SKM-1 (cell line): ENCODE measurements at regions not wholly inside any gene's neighbourhood (a gene's known extent, or its start where the extent isn't known, plus 50 kb on each side); places are given as distances from the start of the nearest gene placed in this dataset.

Experiments used
- DNase-seq: peaks from one replicate; lab custom pipeline; 2025; ENCODE audit not compliant: unreplicated experiment; lab: John Stamatoyannopoulos, UW

DNA sequence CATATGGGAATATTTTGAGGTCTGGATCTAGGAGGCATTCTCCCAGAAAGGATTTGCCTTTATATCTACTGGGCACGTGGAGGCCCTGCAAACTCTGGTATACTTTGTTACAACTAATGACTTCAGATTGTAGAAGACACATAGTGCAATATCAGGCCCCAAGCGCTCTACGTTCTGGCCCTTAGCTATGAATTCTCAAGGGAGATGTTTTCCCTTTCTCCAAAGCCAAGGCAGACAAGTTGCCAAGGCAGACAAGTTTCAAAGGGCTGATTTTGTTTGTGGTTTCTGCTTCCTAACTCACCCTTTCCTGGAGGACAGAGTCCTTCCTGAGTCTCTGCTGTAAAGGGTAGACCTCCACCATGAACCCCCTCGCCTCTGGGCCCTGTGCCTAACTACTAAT, 99.4 kb upstream of the CTTNBP2 start:
- DNase-seq: no peak

GRCh38 chr7:117973975-117974374, 100.7 kb upstream of the CTTNBP2 start:
- no peak for DNase-seq

GRCh38 chr7:117974891-117975290, 101.7 kb upstream of the CTTNBP2 start:
- DNase-seq: no peak

DNA sequence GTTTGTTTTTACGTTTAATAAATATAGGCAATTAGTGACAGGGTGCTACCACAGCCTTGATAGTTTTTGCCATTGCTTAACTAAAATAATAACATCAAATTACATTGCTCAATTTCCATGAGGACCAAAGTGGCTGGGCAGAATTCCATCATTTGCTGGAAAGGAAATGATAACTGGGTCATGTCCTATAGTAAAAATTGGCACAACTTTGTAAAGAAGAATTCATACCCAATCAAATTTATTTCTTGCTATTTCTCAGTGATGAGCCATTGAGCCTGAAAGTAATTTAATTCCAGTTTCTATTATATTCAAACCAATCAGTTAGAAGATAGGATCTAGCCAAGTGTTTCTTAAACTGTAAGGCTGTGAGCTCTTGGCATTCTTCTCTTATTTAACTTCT, 102.2 kb upstream of the CTTNBP2 start:
- DNase-seq: no peak

DNA sequence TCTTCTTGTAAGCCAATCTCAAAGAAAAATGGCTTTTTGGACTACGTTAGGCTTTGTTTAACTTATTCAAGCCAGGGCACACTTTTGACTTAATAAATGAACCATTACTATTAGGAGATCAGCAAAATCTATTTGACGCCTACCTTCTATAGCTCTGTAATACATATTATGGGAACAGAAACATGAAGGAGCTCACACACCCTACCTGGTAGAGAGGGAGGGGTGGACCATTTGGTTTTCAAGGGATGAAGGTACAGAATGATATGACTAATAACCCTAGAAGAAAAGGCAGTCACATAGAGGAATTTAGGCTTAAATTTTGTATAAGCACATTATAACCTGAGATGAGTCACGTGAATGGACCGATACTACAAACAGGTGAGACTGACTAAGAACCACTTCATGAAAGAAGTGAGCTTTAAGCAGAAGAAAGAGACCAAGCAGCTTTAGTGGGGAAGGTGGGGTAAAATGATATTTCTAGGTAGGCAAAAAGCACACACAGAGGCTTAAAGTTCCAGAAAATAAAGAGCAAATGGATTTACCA, 106.8 kb upstream of the CTTNBP2 start:
- no peak for DNase-seq

DNA sequence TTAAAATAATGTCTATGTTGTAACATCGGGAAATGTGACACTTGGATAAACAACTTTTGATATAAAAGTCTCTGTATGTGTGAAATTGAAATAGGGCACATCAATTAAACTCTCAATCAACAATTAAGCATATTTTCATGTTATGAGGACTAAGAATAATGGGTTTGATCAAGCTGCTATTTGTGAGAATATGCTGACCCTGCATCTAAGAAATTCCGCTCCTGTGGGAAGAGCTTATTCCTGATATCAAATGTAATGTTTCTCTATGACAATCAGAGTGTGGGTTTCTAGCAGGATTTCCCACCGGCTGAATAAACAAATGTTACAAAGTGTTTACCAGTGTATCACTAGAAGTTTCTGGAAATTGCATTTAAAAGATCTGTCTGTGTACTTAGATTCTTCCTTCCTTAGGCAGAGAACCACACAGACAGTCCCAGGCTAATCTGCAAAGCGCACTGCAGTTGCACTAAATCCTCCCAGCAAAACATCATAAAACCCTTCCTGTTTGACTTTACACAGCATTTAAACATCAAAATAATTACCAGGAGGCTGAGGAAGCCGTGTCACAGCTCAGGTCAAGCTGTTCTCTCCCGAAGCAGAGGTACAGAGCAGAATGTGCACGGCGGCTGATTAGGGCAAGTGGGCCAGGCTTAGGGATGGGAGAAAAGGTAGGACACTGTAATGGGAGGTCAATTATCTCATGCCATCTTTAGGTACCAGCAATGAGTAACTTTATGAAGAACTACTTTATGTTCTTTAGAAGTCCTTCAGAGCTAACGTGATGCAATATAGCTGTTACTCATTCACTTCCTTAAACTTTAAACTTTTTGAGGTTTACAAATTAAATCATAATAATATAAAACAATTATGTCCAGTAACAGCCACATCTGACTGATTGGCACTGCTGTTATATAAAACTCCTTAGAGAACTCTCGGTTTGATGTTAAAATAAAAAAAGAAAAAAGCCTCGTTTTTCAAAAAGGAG, 109.1 kb upstream of the CTTNBP2 start:
- no peak for DNase-seq

GRCh38 chr7:117986645-117987269, 113.5 kb upstream of the CTTNBP2 start:
- no peak for DNase-seq

DNA sequence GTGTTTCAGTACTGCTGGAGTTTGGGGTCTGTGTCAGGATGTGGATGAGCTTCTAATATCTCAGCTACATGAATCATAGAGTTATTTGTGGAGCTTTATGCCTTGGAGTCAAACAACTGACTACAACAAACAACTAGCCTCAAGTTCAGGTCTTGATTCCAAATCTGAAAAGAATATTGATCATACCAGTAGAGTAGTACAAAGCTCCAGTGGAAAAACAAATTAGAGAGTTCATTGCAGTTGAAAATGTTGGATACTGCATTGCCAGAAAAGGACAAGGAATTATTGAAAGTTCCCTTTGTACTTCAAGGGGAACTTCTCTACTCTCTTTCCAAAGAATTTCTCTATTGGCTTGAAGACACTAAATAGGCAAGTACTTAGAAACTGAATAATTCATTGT, 117.6 kb upstream of the CTTNBP2 start:
- no peak for DNase-seq

GRCh38 chr7:117992635-117993376, 119.6 kb upstream of the CTTNBP2 start:
- DNase-seq: no peak

- DNase-seq: peak; percentile 41
Measured at GRCh38 chr7:117993377-117994003, 120.2 kb upstream of the CTTNBP2 start.

DNA sequence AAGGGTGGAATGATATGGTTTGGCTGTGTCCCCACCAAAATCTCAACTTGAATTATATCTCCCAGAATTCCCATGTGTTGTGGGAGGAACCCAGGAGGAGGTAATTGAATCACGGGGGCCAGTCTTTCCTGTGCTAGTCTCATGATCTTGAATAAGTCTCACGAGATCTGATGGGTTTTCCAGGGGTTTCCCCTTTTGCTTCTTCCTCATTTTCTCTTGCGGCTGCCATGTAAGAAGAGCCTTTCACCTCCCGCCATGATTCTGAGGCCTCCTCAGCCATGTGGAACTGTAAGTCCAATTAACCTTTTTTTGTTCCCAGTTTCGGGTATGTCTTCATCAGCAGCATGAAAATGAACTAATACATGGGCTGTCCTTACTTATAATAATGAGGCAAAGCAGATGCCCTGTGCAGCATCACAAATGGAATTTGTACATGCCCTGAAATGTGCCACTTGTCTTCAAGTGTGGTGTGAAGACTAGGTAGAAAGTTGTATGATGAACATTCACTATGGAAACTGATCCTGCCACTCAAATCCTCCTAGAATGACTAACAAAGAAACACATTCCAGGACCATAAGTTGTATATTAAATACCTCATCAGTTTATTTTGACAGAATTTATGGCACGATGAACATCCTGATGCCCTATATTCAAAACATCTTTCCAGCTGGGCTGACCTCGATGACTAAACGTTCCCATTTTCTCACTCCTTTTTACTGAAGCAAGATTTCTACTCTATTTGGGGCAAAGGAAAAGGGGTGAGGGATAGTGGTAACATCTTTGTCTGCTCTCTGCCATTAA, 122.8 kb upstream of the CTTNBP2 start:
- no peak for DNase-seq

DNA sequence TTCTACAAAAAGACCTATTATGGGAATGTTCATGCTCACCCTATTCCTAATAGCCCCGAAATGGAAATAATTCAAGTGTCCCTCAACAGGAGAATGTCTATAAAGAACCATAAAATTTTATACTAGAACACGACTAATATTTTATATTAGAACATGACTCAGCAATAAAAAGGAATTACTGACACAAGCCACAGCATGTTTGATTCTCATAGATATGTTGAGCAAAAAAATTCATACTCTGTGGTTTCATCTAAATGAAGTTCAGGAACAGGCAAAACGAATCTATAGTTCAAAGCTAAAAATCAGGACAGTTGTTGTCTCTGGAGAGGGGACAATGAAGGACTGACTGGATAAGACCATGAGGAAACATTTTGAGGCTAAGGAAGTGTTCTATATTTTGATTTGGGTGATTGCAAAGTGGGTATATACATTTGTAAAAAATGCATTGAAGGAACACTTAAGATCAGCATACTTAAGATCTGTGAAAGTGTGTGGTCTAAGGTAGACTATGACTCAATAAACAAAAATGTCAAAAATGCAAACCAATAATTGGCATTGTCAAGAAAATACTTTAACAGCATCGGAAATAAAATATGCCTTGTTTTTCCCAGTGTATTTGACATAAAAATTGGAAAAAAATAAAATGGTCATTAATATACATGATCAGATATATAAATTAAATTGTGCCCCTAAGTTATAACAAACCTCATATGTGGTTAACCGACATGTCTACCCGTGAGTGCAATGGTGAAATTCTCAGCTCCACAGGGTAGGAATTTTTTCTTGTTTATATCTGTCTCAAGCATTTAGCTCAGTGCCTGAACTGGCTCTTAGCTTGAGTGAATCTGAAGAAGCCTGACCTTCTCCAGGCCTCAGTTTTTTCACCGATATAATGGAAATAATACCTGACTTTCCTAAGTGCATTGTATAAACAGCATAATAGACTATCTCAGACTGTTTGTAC, 124.9 kb upstream of the CTTNBP2 start:
- DNase-seq: no peak

GRCh38 chr7:118000480-118001202, 127.4 kb upstream of the CTTNBP2 start:
- DNase-seq: no peak

- DNase-seq: peak; percentile 6
Measured at GRCh38 chr7:118003476-118003875, 130.2 kb upstream of the CTTNBP2 start.

DNA sequence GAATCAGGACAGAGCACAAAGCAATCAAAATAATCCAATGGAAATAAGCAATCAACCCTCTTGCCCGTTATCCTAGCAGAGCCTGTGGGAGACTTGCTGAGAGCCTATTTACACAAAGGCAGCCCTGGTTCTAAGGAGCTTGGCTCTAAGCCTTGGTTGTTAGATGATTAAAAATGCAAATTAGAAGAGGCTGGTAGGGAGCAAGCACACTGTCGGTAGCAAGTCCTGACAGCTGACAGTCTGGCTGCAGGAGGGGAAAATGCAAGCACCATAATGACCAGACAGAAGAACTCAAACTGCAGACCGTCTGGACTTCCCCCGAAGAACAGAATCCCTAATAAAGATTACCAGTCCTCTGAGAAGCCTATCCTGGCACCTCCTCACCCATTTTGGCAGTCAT, 131.8 kb upstream of the CTTNBP2 start:
- DNase-seq: no peak

DNA sequence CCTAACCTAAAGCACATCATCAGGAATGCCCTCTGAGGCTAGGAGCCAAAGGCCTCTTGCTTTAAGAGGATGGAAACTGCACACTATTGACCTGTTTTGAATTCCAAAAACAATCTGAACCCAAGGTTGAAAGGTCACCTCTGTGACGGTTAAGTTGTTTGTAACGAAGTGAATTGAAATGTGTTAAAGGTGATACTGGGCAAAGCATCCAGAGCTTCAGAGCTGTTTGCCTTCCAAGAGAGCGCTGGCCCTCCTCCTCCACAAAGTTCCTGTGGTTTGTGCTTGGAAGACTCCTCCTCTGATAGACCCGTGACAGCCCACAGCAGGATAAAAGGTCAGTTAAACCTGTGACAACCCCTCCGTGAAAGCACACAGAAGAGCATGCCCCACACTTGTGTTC, 133.7 kb upstream of the CTTNBP2 start:
- DNase-seq: no peak

GRCh38 chr7:118009419-118009818, 136.2 kb upstream of the CTTNBP2 start:
- no peak for DNase-seq

GRCh38 chr7:118011652-118012051, 138.4 kb upstream of the CTTNBP2 start:
- DNase-seq: no peak
